Left lobe of liver (tissue), 2 donors: ENCODE measurements at regions not wholly inside any gene's neighbourhood (a gene's known extent, or its start where the extent isn't known, plus 50 kb on each side); places are given as distances from the start of the nearest gene placed in this dataset.
A peak's percentile ranks its signal among the peaks of the same experiment; 100 is the strongest.

Source experiments
- ATAC-seq: fragments of 200-7000 bp; cut with Tn5 transposase; one replicate; pipeline ENCODE4 v1.9.1; 2020; ENCODE audit warnings: mild to moderate bottlenecking, moderate library complexity
- DNase-seq: peaks from one replicate; pipeline ENCODE4 v3.0.0-alpha.2; 2020; ENCODE audit warnings: low spot score
- donor health status: DM: no; HTN: no; CAD: no; lungs with moderate emphysema.
- donor health status: DM: no; HTN: yes; CAD: no.

DNA sequence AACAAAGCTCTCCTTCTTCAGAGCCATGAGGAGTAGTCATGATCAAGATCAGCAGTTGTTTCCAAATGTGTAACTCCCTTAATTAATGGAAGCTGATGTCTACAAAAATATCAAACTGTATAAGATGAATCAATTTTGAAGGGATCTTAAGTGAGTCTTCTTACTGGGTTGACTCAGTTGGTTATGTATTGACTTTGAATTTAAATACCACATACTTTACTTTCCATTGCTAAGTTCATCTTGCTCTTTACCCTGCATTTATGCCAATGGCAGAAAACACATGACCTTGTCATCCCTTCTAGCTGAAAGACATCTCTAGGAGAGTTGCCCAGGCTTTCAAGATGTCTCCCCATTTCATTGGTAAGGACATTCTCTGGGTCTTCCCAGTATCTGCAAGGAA is 123.2 kb upstream of the STMND1 start:
- ATAC-seq (no peak), DNase-seq (no peak)

DNA sequence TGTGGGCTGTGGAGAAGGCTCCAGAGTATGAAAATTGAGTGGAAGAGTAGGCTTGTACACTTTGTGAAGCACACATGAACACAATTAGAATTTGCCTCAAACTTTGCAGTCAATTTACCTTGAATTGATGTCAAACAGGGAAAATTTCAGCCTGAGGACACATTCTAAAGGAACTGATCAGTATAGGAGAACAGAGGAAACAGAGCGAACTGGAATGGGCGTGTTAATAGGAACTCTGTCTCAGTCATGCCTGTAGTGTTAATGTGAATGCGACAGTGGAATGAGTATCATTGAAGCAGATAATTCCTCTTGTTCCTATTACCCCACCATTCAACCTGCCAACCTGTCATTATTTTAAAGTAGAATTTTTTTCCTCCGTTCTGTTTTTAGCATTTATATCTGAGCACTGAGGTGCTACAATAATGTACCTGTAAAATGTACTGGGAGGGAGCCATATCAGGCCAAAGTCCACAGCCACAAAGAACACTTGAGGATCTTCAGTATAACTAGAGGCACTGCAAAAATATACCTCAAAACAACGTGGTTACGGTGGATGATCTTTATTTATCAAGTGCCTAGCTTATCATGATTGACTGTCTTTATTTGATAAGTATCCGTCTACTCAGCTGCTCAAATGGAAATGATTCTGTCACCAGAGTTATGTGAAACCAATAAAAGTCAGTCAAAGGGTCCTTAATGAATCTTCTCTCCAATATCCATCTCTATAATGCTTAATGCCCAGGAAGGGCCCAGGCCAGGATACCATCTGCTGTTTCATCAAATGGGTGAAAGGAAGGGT is 125.3 kb upstream of the STMND1 start:
- ATAC-seq (no peak), DNase-seq (no peak)

DNA sequence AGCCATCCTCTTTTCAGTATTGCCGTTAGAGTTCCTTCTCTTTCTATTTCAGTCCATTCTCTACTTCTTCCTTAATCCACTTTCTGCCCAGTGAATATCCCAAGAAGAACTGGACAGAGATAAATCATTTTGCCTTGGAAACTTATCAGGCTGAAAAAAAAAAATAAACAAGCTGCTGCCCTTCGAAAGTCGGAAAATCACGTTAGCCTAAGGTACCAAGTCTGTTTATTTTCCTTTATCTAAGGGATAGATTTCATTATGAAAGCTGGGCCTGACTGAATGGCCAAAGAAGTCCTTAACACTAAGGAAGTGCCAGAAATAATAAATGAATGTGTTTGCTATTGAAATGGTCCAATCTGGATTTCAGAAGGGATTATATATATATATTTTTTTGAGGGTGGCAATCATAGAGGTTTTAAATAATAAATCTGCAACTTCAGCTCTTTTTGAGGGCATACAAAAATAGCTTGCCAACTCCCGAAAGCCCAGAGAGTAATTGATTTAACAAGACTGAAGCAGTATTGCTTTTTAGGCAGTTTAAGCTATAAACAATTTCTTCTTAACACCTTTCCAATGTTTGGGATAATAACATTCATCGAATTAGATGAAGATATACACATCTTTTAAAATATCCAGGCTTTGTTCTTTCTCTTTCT is 127.0 kb upstream of the STMND1 start:
- DNase-seq (no peak), ATAC-seq (peak; percentile 75)

DNA sequence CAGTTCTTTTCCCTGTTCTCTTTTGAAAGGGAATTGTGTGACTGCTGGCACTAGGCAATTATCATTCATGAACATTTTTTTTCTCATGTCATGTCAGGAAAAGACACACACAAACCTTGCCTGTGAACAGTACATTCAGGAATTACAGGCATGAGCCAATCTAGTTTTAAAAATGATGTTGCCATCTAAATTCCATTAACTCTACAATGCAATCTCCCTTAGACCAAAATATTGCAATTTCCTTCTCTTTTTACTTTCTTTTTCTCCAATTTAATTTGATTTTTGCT is 127.5 kb upstream of the STMND1 start:
- ATAC-seq (no peak), DNase-seq (no peak)

DNA sequence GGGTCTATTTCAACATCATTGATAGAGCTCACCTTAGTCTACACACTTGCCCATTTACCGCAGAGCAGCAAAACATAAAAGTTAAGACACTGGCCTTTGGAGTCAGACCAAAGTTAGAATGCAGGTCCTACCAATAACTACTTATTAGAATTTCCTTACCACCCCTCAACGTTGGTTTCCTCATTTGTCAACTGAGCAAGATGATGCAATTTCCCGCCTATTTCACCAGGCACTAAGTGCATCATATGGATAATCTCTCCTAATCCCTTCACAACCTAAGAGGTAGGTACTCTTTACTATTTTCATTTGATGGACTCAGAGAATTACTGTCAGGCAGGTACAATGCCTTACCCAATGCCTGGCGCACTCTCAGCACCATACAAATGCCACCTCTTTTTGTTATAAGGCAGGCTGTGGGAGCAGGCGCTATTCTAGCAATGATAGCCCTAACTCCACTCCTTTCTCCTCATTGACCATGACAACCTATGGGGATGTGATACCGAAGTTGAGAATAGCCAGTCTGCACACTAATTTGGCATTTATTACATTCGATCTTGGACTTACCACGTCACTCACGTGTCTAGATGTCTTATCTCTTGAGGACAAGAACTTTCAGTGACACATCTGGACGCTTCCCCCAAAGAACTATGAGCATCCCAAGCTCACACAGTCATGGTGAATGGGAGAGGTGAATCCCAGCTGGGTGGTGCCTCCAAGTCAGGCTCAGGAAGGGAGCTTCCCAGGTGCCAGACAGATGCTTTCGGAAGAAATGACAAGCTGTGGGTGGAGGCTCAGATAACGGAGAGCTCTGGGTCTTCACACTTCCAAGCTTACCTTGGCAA is 128.1 kb upstream of the STMND1 start:
- ATAC-seq, result no peak
- DNase-seq, result no peak

DNA sequence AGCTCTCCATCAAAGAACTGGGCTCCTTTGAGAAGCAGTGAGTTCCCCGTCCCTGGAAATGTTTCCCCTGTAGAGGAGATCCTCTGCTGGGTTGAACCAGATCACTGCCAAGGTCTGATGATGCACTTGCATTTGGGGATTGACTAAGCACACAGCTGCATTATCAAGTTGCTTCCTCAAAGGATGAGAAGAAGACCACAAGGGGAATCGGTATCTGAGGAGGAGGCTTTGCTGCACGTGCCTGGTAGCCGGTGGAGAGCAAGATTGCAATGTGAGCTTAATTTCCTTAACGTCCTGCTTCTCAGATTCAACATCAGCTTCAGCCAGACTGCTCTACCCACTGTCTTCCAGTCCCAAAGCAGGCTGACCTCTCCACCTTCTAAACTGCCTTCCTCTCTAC is 128.8 kb upstream of the STMND1 start:
- DNase-seq (no peak), ATAC-seq (no peak)

DNA sequence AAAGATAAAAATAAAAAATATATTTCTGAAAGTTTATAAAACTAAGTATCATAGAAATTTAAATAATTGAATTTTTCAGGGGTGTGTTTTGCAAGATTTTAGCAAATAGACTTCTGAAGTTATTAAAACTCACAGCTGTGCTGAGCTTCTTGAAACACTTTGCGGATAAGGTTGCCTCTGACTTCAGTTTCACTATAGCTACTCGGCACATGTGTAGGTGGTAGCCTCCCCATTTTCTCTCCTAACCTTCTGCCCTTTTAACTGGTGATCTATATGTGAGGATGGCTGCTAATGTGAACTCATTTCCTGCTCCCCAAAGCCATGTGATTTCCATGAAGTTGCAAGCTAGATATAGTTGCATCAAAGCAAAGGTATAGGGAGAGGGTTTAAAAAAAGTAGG is 129.3 kb upstream of the STMND1 start:
- no peak for ATAC-seq
- DNase-seq, result no peak

DNA sequence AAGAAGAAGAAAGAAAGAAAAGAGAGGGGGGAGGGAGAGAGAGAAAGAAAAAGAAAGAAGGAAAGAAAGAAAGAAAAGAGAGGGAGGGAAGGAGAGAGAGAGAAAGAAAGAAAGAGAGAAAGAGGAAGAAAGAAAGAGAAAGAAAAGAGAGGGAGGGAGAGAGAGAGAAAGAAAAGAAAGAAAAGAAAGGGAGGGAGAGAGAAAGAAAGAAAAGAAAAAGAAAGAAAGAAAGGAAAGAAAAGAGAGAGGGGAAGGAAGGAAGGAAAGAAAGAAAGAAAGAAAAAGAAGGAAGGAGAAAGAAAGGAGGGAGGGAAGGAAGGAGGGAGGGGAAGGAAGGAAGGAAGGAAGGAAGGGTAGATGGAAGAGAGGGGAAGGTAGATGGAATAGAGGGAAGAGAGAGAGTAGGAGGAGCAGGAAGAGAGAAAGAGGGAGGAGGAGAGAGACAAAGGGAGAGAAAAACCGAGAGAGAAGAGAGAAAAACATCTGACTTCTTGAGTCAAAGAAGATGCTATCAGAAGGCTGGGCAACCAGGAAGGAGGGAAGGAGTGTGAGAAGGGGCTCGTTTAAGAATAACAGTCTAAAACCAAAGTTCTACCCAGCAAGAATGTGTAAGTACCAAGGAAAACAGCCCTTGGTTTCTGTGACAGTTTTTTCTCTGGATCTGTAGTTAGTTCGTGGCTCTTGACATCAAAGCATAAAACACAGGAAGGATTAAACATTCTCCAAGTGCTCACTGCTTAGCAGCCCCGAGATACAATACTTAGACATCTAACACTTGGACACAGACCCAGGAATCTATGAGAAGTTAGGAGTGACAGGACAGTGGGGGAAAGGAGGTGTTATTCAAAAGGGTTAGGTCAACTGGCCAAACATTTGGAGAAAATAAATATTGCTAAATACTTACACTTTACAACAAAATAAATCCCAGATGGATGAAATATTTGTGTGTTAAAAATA is 131.9 kb upstream of the STMND1 start:
- peak; percentile 43 for ATAC-seq
- DNase-seq, result no peak

DNA sequence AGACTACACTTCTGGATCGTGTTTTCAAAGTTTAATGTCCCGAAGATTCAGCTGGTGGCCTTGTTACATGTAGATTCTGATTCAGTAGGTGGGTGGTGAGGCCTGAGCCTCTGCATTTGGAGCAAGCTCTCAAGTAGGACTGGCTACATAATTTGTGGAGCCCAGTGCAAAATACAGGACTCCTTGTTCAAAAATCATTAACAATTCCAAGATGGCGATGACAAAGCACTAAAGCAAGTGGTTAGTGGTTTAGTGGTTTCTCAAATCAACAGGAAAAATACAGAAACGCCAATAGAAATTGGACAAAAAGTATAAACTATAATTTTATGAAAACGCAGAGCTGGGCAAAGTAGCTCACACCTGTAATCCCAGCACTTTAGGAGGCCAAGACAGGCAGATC is 133.7 kb upstream of the STMND1 start:
- DNase-seq (no peak), ATAC-seq (no peak)

DNA sequence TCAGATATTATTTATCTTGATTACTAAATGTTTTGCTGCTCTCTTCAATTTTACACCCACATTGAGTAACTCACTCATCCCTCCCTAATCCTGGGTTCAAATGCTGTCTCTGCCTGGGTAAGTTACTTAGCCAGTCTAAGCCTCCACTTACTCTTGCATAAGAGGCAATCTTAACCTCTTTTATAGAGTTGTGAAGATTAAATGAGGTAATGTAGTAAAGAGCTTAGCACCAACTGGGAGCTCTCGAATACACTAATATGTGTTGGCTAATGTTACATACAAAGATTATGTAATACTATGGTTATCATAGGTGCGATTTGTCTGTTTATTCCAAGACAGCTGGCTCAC is 134.4 kb upstream of the STMND1 start:
- DNase-seq (no peak), ATAC-seq (no peak)

DNA sequence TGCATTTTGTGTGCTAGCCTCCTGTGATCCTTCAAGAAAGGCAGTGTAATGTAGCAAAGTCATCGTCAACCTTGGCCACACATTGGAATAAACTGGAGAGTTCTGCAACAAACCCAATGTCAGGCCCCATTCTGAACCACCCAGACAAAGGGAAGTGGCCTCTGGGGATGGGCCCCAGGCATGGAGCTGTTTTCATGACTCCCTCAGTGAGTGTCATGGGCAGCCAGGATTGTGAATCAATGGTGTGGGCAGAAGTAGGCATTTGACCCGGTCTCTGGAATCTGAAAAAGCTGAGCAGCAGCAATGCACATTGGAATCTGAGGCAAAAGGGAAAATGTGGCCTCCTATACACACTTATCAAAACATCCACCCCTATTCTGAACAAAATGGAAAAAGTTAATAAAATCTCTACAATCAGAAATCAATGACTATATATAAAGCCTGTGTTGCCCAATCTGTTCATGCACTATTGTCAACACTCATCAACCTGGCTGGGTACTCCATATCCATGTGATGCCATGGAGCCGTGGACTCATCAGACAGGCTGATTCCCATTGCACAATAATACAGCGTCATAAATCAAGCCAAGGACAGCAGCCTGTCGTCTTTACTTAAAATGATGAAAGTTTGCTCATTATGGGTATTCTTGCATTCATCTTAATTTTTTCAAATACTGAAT is 134.9 kb upstream of the STMND1 start:
- DNase-seq, result peak; percentile 58

DNA sequence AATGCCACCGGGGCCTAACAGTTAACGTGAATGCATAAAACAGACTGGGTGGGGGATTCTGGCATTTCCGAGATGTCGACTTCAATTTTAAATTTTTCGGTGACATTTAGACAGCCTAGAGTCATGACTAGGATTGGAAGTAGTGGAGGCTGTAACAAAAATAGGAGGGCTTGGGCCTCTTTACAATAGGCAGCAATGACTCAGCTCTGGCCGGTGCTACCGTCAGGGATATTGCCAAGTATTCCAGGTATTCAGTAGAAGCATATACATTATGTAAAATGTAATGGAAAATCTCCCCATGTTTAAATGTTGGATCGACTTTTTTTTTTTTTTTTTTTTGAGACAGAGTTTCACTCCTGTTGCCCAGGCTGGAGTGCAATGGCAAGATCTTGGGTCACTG is 136.2 kb upstream of the STMND1 start:
- no peak for ATAC-seq
- no peak for DNase-seq

More for the DNA sequence above, 134.9 kb upstream of the STMND1 start:
- ATAC-seq, result peak; percentile 41

DNA sequence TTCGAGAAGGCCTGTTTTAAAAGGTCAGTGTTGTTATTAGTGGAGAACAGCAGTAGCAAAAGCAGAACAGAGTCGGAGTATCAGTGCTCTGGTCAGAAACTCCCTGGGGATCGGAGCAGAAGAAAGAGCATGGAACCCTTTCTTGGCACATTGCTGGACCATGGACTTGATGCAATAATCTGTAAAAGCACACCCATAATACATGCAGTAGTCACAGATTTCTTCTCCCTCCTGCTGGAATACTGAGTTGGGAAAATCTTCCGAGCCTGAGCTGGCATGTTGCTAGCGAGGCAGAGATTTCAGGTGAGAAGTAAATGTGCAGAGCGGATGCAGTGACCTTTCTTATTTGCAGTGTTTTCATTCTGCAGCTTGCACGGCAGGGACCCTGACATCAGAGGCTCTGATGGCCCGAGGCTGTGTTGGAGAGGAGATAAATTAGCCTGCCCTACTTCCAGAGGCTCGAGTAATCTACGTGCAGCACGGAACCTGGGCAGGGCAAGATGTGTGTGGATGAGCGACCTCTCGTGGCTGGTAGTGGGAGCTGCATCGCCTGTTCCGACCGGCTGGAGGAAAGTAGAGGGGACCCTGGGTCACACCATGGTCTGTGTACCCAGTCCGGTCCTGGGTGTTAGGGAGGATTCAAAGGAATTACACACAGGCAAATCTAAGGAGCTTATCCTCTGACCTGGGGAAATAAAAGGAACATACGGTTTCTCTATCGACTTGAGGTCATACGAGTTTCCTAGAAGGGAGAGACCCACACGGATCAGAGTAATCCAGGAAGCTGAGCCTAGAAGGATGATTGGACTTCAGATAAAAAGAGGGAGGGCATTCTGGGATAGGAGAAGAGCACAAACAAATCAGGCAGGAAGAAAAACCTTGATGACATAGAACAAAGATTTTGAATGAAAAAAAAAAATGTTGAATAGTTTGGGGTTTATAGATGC is 137.0 kb upstream of the STMND1 start:
- ATAC-seq, result peak; percentile 99
- DNase-seq, result peak; percentile 80

DNA sequence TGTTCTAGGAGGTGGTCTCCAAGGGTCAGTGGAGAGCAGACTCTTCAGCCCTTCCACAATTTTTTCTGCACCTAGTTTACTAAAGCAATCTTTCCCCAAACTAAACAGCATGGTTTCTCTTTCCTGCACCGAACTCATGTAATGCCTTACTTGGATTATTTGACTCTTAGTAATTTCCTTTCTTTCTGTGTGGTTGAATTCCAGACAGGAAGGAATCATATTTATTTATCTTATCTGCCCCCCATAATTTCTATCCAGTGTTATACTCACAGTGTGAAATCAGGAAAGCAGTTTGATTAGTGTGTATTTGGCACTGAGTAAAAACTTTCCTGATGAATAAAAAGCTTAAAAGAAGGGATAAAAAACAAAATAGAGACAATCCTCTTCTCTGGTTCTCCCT is 140.3 kb upstream of the STMND1 start:
- no peak for DNase-seq
- ATAC-seq, result no peak

DNA sequence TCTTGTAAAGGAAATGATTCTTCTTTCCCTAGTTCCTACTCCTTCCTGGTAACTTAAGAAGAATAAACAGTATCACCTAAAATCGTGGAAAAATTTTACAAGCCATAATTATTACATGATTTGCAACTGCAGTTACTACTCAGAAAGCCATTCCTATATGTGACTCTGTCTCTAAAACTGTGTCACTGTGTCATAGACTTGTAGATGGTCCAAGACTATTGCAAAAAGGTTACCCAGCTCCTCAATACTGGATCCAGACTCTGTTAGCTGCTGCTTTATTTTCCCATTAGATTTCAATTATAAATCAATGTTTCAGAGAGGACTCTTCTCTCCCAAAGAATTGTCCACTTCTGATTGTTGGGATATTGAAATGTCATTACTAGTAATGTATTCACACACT is 142.1 kb upstream of the STMND1 start:
- no peak for DNase-seq

DNA sequence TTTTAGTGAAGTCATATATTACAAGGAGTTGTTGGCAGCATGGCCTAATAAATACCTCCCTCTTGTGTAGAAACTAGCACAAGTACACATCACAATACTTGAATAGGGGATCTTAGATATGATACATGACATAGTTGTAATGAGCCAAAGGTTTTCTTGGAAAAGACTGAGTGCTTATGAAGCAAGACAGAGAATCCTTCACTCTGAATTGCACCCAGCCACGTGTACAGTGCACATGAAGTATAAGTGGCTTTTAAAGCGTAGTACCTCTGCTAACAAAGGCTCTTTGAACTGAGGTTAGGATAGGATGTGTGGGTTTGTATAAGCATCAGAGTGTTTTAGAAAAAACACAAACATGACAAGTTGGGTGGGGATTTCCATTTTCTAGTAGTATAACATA is 145.5 kb upstream of the STMND1 start:
- ATAC-seq, result no peak

More for the DNA sequence above, 142.1 kb upstream of the STMND1 start:
- ATAC-seq, result no peak

DNA sequence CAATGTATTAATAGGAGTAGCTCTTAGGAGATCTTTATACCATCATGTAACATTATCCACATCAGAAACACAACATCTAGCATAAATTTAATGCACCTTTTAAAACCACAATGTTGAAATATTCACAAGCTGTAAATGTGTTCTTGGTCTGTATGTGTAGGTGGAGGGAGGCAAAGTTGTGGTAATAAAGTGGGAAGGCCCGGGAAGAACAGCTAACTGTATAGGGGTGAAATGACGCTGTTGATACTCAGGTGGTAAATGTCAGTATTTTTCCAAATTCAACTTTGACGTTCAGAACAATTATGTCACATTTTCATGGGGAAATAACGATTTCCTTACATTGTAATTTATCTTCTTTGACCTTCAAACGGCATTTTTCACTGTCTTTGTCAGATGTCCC is 146.0 kb upstream of the STMND1 start:
- no peak for DNase-seq
- ATAC-seq, result no peak

More for the DNA sequence above, 145.5 kb upstream of the STMND1 start:
- DNase-seq, result no peak

DNA sequence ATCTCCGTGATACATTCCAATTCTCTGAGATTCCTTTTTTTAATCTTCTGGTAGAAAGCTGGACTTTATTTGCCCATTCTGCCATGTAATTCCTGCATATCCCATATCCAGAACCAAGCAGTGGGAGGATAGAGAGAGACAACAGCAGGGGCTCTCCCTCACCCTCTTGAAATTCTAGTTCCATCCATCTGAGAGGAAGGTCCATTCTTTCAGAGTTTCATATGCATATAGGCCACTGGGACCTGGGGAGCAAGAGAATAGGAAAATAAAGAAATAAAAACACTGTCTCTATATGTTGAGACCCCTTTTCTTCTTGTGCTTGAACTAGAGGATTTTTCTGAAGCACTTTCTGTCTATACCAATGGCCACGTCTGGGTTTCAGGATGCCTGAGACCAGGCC is 147.9 kb upstream of the STMND1 start:
- no peak for ATAC-seq

DNA sequence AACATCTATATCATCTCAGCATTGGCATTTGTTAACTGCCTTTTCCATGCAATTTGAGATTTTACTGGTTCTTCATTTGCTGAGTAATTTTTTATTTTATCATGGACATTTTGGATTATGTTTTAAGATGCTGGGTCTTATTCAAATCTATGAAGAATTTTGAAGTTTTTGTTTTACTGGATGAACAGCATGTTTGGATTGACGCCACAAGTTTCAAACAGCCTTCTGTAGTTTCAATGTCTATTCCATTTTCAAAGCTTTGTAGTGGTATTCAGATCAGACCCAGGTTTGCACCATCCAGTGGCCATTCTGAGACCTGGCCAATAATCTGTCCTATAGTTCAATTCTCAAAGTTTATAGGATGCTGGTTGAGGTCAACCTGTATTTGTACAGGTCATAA is 148.4 kb upstream of the STMND1 start:
- ATAC-seq, result no peak

More for the DNA sequence above, 147.9 kb upstream of the STMND1 start:
- DNase-seq, result no peak

More for the DNA sequence above, 148.4 kb upstream of the STMND1 start:
- no peak for DNase-seq
